ENCODE measurements at regions not wholly inside any gene's neighbourhood (a gene's known extent, or its start where the extent isn't known, plus 50 kb on each side); places are given as distances from the start of the nearest gene placed in this dataset.

GRCh38 chr13:67557642-67558241, 327.6 kb upstream of the PCDH9 start:
- H3K4me2 ChIP-seq (ENCODE audit: low read length), result no peak overlapping the region
- H3K4me1 ChIP-seq (ENCODE audit: insufficient read depth, low read length), result no peaks in the 10 kb centered on the region
- no peak overlapping the region for H2AFZ ChIP-seq (ENCODE audit: low read length)
- CTCF ChIA-PET, result no interaction called here
- no peak overlapping the region for H3K9ac ChIP-seq (ENCODE audit: low read length)
- no peak overlapping the region for H3K27ac ChIP-seq (ENCODE audit: low read length)
- no peak for ATAC-seq
- H3K9me3 ChIP-seq (ENCODE audit: low read length), result no peaks in the 10 kb centered on the region
- no peaks in the 10 kb centered on the region for H3K9me2 ChIP-seq (replicated peaks; ENCODE audit: low read length)
- H3F3A ChIP-seq (ENCODE audit: low read length, unreplicated experiment), result no peaks in the 10 kb centered on the region
- H3K4me3 ChIP-seq (ENCODE audit: low read length), result no peak overlapping the region
- no peaks in the 10 kb centered on the region for H3K36me3 ChIP-seq (ENCODE audit: low read depth, low read length)
- no peaks in the 10 kb centered on the region for H3K27me3 ChIP-seq (ENCODE audit: low read length)
- TF ChIP-seq EZH2 (IDR thresholded peaks at IDR 0.05; ENCODE audit: low read length, unreplicated experiment), result no peak
- no peak for TF ChIP-seq CTCF (conservative IDR thresholded peaks at IDR 0.05; ENCODE audit: low read depth, low read length)
- no peak for TF ChIP-seq EZH2phosphoT487 (IDR thresholded peaks at IDR 0.05; ENCODE audit: borderline replicate concordance, low read length)
- POLR2A ChIA-PET (ENCODE audit: unreplicated experiment), result no interaction called here
- H3K79me2 ChIP-seq (ENCODE audit: low read length), result no peaks in the 10 kb centered on the region
- DNase-seq, result no peak
- no TSS peak for BruUV-seq (replicated peaks)
- H4K20me1 ChIP-seq (ENCODE audit: low read length), result no peaks in the 10 kb centered on the region
- intact Hi-C loops (cut with micrococcal nuclease), result no loop called here

- ChIA-PET POLR2A (ENCODE audit: unreplicated experiment) (no interaction called here), CTCF (no interaction called here)
- Histone ChIP-seq H3F3A (ENCODE audit: low read length, unreplicated experiment) (no peaks in the 10 kb centered on the region), H3K4me2 (ENCODE audit: low read length) (no peak overlapping the region), H3K9me2 (replicated peaks; ENCODE audit: low read length) (no peaks in the 10 kb centered on the region), H3K36me3 (ENCODE audit: low read depth, low read length) (no peaks in the 10 kb centered on the region), H3K9ac (ENCODE audit: low read length) (no peak overlapping the region), H2AFZ (ENCODE audit: low read length) (no peak overlapping the region), H3K79me2 (ENCODE audit: low read length) (no peaks in the 10 kb centered on the region), H4K20me1 (ENCODE audit: low read length) (no peaks in the 10 kb centered on the region), H3K27ac (ENCODE audit: low read length) (no peak overlapping the region), H3K27me3 (ENCODE audit: low read length) (no peaks in the 10 kb centered on the region), H3K4me1 (ENCODE audit: insufficient read depth, low read length) (no peaks in the 10 kb centered on the region), H3K4me3 (ENCODE audit: low read length) (no peak overlapping the region), H3K9me3 (ENCODE audit: low read length) (no peaks in the 10 kb centered on the region)
- BruUV-seq (replicated peaks), result no TSS peak
- intact Hi-C loops (cut with micrococcal nuclease), result no loop called here
- ATAC-seq, result no peak
- TF ChIP-seq CTCF (conservative IDR thresholded peaks at IDR 0.05; ENCODE audit: low read depth, low read length) (no peak), EZH2phosphoT487 (IDR thresholded peaks at IDR 0.05; ENCODE audit: borderline replicate concordance, low read length) (no peak), EZH2 (IDR thresholded peaks at IDR 0.05; ENCODE audit: low read length, unreplicated experiment) (no peak)
- DNase-seq, result no peak
Measured at GRCh38 chr13:67557118-67557517, 327.0 kb upstream of the PCDH9 start.

GRCh38 chr13:67554746-67555452, 324.8 kb upstream of the PCDH9 start:
- H3K4me2 ChIP-seq (ENCODE audit: low read length), result no peak overlapping the region
- BruUV-seq (replicated peaks), result no TSS peak

More at GRCh38 chr13:67554746-67555452, 324.8 kb upstream of the PCDH9 start:
- H3K4me3 ChIP-seq (ENCODE audit: low read length), result no peak overlapping the region
- POLR2A ChIA-PET (ENCODE audit: unreplicated experiment), result no interaction called here
- no peaks in the 10 kb centered on the region for H3K36me3 ChIP-seq (ENCODE audit: low read depth, low read length)
- H3K9me3 ChIP-seq (ENCODE audit: low read length), result no peaks in the 10 kb centered on the region
- CTCF ChIA-PET, result no interaction called here
- no peak overlapping the region for H3K9ac ChIP-seq (ENCODE audit: low read length)
- H4K20me1 ChIP-seq (ENCODE audit: low read length), result no peaks in the 10 kb centered on the region
- no peaks in the 10 kb centered on the region for H3F3A ChIP-seq (ENCODE audit: low read length, unreplicated experiment)
- no peak overlapping the region for H2AFZ ChIP-seq (ENCODE audit: low read length)
- intact Hi-C loops (cut with micrococcal nuclease), result no loop called here
- H3K79me2 ChIP-seq (ENCODE audit: low read length), result no peaks in the 10 kb centered on the region
- H3K9me2 ChIP-seq (replicated peaks; ENCODE audit: low read length), result no peaks in the 10 kb centered on the region
- ATAC-seq (no peak), DNase-seq (no peak)
- H3K27ac ChIP-seq (ENCODE audit: low read length), result no peak overlapping the region
- no peaks in the 10 kb centered on the region for H3K4me1 ChIP-seq (ENCODE audit: insufficient read depth, low read length)
- no peak for TF ChIP-seq EZH2 (IDR thresholded peaks at IDR 0.05; ENCODE audit: low read length, unreplicated experiment)
- no peak for TF ChIP-seq CTCF (conservative IDR thresholded peaks at IDR 0.05; ENCODE audit: low read depth, low read length)
- no peak for TF ChIP-seq EZH2phosphoT487 (IDR thresholded peaks at IDR 0.05; ENCODE audit: borderline replicate concordance, low read length)
- H3K27me3 ChIP-seq (ENCODE audit: low read length), result no peaks in the 10 kb centered on the region

Data from PC-3 (cell line).